ENCODE measurements at regions not wholly inside any gene's neighbourhood (a gene's known extent, or its start where the extent isn't known, plus 50 kb on each side); places are given as distances from the start of the nearest gene placed in this dataset.

DNA sequence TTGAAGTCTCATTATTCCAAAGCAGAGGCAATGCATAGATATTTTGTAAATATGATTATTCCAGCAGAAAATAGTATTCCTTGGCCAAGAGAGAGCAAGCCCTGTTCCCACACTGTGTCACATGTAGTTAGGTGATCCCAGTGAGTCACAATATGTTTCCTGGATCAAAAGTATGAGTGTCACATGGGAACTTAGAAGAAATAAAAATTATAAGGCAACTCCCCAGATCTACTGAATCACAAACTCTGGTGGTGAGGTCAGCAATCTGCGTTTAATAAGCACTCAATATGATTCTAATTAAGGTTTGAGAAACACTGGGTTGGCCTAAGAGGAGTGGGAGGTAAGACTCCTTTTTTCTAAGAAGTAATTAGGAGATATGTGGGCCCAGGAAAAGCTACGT is 1504.5 kb upstream of the PCDH20 start:
- DNase-seq (ENCODE audit: low spot score): no peak
- ChIA-PET CTCF (no interaction called here), POLR2A (ENCODE audit: low non-redundant PET) (no interaction called here)
- no peak for TF ChIP-seq CTCF (conservative IDR thresholded peaks at IDR 0.05; ENCODE audit: low read depth)
- H3K27ac ChIP-seq: no peak overlapping the region

GRCh38 chr13:62919491-62919890 is 1503.8 kb upstream of the PCDH20 start:
- no peak for DNase-seq (ENCODE audit: low spot score)
- H3K27ac ChIP-seq: no peak overlapping the region
- ChIA-PET POLR2A (ENCODE audit: low non-redundant PET) (no interaction called here), CTCF (no interaction called here)
- TF ChIP-seq CTCF (conservative IDR thresholded peaks at IDR 0.05; ENCODE audit: low read depth): no peak

- TF ChIP-seq CTCF (conservative IDR thresholded peaks at IDR 0.05; ENCODE audit: low read depth): no peak
- POLR2A ChIA-PET (ENCODE audit: low non-redundant PET): no interaction called here
- CTCF ChIA-PET: interaction anchor here (0.6 kb wide), 1 partner anchor 210 kb away, joined by 5 read pairs; no protein-coding TSS in a partner anchor
- no peak overlapping the region for H3K27ac ChIP-seq
- no peak for DNase-seq (ENCODE audit: low spot score)
These were observed 1495.0 kb upstream of the PCDH20 start for GRCh38 chr13:62910541-62911060.

- TF ChIP-seq CTCF (conservative IDR thresholded peaks at IDR 0.05; ENCODE audit: low read depth): no peak
- ChIA-PET POLR2A (ENCODE audit: low non-redundant PET) (no interaction called here), CTCF (interaction anchor here (0.6 kb wide), 1 partner anchor 790 kb away, joined by 4 read pairs; no protein-coding TSS in a partner anchor)
- no peak overlapping the region for H3K27ac ChIP-seq
- no peak for DNase-seq (ENCODE audit: low spot score)
These were observed 1492.7 kb upstream of the PCDH20 start for GRCh38 chr13:62908321-62908720.

GRCh38 chr13:62906896-62907295 is 1491.2 kb upstream of the PCDH20 start:
- TF ChIP-seq CTCF (conservative IDR thresholded peaks at IDR 0.05; ENCODE audit: low read depth): no peak
- CTCF ChIA-PET: no interaction called here

DNA sequence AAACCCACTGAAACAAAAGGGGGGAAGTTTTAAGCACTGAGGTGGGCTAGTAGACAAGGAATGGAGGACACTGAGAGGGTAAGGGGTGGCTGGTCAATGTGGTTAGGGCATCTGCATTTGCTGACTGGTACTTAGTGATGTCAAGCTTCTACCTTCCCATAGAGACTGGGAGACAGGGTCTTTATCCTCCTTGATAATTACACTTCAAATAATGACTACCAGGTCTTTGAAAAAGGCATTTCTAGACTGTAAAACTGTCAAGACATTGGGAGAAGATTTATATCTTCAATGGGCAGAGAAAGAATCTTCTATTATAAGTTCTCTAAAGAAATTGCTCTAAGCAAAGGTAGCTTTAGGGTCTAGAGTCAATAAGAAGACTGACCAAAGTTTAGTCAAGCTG is 1490.8 kb upstream of the PCDH20 start:
- ChIA-PET CTCF (no interaction called here), POLR2A (ENCODE audit: low non-redundant PET) (no interaction called here)
- no peak for TF ChIP-seq CTCF (conservative IDR thresholded peaks at IDR 0.05; ENCODE audit: low read depth)
- H3K27ac ChIP-seq: no peak overlapping the region
- no peak for DNase-seq (ENCODE audit: low spot score)

More at GRCh38 chr13:62906896-62907295, 1491.2 kb upstream of the PCDH20 start:
- no peak for DNase-seq (ENCODE audit: low spot score)
- H3K27ac ChIP-seq: no peak overlapping the region
- POLR2A ChIA-PET (ENCODE audit: low non-redundant PET): no interaction called here
